Caco-2 (cell line): ENCODE measurements at regions not wholly inside any gene's neighbourhood (a gene's known extent, or its start where the extent isn't known, plus 50 kb on each side); places are given as distances from the start of the nearest gene placed in this dataset.

Experiments
- BruUV-seq: library from RNA; stranded (reverse); fragments of 400-500 nt; replicated peaks from 2 replicates; lab custom pipeline; 2021; lab: Mats Ljungman, UMichigan
- CTCF ChIA-PET: fragments of 300-600 bp; sonication (Branson Sonifier 250); formaldehyde crosslinking; loops from one replicate; lab custom pipeline; 2022; ENCODE audit warnings: antibody characterized with exemption; lab: Charles Lee
- POLR2A ChIA-PET: fragments of 300-600 bp; sonication (Branson Sonifier 250); formaldehyde crosslinking; loops from one replicate; lab custom pipeline; 2022; ENCODE audit warnings: antibody characterized with exemption; lab: Charles Lee
- DNase-seq, 2 experiments: peaks; one replicate each; pipeline versions ENCODE4 v3.0.0 to v3.0.0-alpha.2; 2020 to 2022
- H3K27me3 ChIP-seq: replicated peaks from 2 replicates; pipeline ENCODE4 v1.6.0; 2011; ENCODE audit warnings: low read length; ENCODE audit not compliant: control insufficient read depth, insufficient read depth
- H3K36me3 ChIP-seq: 2 replicates; pipeline ENCODE4 v1.5.1; 2011; ENCODE audit warnings: low read length; ENCODE audit not compliant: control insufficient read depth, insufficient read depth
- H3K4me1 ChIP-seq: fragments of 250-450 bp; sonication (Bioruptor Pico); 2 replicates; pipeline ENCODE4 v1.5.1; 2020; ENCODE audit warnings: mild to moderate bottlenecking
- H3K4me3 ChIP-seq: 2 replicates; pipeline ENCODE4 v1.5.1; 2011; ENCODE audit warnings: low read depth, mild to moderate bottlenecking, control low read depth, low read length
- H3K9me3 ChIP-seq: fragments of 250-450 bp; sonication (Bioruptor Pico); 2 replicates; pipeline ENCODE4 v1.5.1; 2020; ENCODE audit warnings: mild to moderate bottlenecking, moderate library complexity
- H3K27ac Mint-ChIP-seq: one replicate; pipeline ENCODE4 v1.8.0; 2022; ENCODE audit warnings: mixed read lengths; ENCODE audit not compliant: unreplicated experiment
- H3K27me3 Mint-ChIP-seq: one replicate; pipeline ENCODE4 v1.8.0; 2022; ENCODE audit warnings: mixed read lengths; ENCODE audit not compliant: insufficient read depth, unreplicated experiment
- H3K36me3 Mint-ChIP-seq: one replicate; pipeline ENCODE4 v1.8.0; 2022; ENCODE audit warnings: mild to moderate bottlenecking, mixed read lengths; ENCODE audit not compliant: insufficient read depth, unreplicated experiment
- H3K4me1 Mint-ChIP-seq: one replicate; pipeline ENCODE4 v1.8.0; 2022; ENCODE audit warnings: low read depth, mixed read lengths; ENCODE audit not compliant: unreplicated experiment
- H3K4me3 Mint-ChIP-seq: one replicate; pipeline ENCODE4 v1.8.0; 2022; ENCODE audit warnings: mild to moderate bottlenecking, moderate library complexity, mixed read lengths; ENCODE audit not compliant: unreplicated experiment
- H3K9me3 Mint-ChIP-seq: one replicate; pipeline ENCODE4 v1.8.0; 2022; ENCODE audit warnings: mixed read lengths; ENCODE audit not compliant: unreplicated experiment
- CTCF ChIP-seq, 2 experiments: fragments of 200-600 bp in 1 of 2; IDR thresholded peaks; 1 replicate in 1 of 2; 2 replicates in 1 of 2; pipeline versions ENCODE4 v1.5.1 to v1.8.0; 2011 to 2022; ENCODE audit warnings: antibody characterized with exemption in 1 of 2, control low read depth in 1 of 2, inconsistent platforms in 1 of 2, low read depth in 1 of 2, low read length in 1 of 2, mild to moderate bottlenecking in 1 of 2, moderate library complexity in 1 of 2; ENCODE audit not compliant: insufficient read depth in 1 of 2, severe bottlenecking in 1 of 2, unreplicated experiment in 1 of 2
- intact Hi-C: fragments of 100-400 bp; cut with micrococcal nuclease; formaldehyde crosslinking; loops from one replicate; pipeline ENCODE4 v1.10.0; 2022; ENCODE audit not compliant: unreplicated experiment

GRCh38 chr6:82741325-82741995 is 324.2 kb downstream of the UBE3D start:
- Histone ChIP-seq H3K9me3 (no peaks in the 10 kb centered on the region), H3K4me1 (no peaks in the 10 kb centered on the region), H3K4me3 (no peak overlapping the region), H3K27me3 (no peaks in the 10 kb centered on the region), H3K36me3 (no peaks in the 10 kb centered on the region)
- Mint-ChIP-seq H3K27ac (no peak overlapping the region), H3K4me1 (no peaks in the 10 kb centered on the region), H3K9me3 (no peaks in the 10 kb centered on the region), H3K27me3 (peaks cover 10% of the 10 kb centered on the region), H3K4me3 (no peak overlapping the region), H3K36me3 (no peaks in the 10 kb centered on the region)
- intact Hi-C loops, result no loop called here
- ChIA-PET POLR2A (no interaction called here), CTCF (no interaction called here)
- TF ChIP-seq CTCF (IDR thresholded peaks at IDR 0.05; ENCODE audit: insufficient read depth in 1 of 2, low read depth in 1 of 2, low read length in 1 of 2, severe bottlenecking in 1 of 2, unreplicated experiment in 1 of 2), result no peak
- BruUV-seq, result no TSS peak
- no peak for DNase-seq

GRCh38 chr6:82741996-82742385 is 323.6 kb downstream of the UBE3D start:
- Histone ChIP-seq H3K4me1 (no peaks in the 10 kb centered on the region), H3K27me3 (no peaks in the 10 kb centered on the region), H3K9me3 (no peaks in the 10 kb centered on the region), H3K4me3 (no peak overlapping the region), H3K36me3 (no peaks in the 10 kb centered on the region)
- Mint-ChIP-seq H3K36me3 (no peaks in the 10 kb centered on the region), H3K4me3 (no peak overlapping the region), H3K27ac (no peak overlapping the region), H3K9me3 (no peaks in the 10 kb centered on the region), H3K27me3 (peaks cover 7% of the 10 kb centered on the region), H3K4me1 (no peaks in the 10 kb centered on the region)
- no peak for DNase-seq
- BruUV-seq, result no TSS peak
- POLR2A ChIA-PET, result no interaction called here
- no peak for TF ChIP-seq CTCF (IDR thresholded peaks at IDR 0.05; ENCODE audit: insufficient read depth in 1 of 2, low read depth in 1 of 2, low read length in 1 of 2, severe bottlenecking in 1 of 2, unreplicated experiment in 1 of 2)
- intact Hi-C loops, result no loop called here
- CTCF ChIA-PET, result no interaction called here

- intact Hi-C loops, result no loop called here
- DNase-seq, result no peak
- Histone ChIP-seq H3K4me3 (no peak overlapping the region), H3K27me3 (no peaks in the 10 kb centered on the region), H3K36me3 (no peaks in the 10 kb centered on the region), H3K4me1 (no peaks in the 10 kb centered on the region), H3K9me3 (no peaks in the 10 kb centered on the region)
- Mint-ChIP-seq H3K27me3 (peaks cover 7% of the 10 kb centered on the region), H3K4me3 (no peak overlapping the region), H3K36me3 (no peaks in the 10 kb centered on the region), H3K27ac (no peak overlapping the region), H3K9me3 (no peaks in the 10 kb centered on the region), H3K4me1 (no peaks in the 10 kb centered on the region)
- ChIA-PET POLR2A (no interaction called here), CTCF (no interaction called here)
- TF ChIP-seq CTCF (IDR thresholded peaks at IDR 0.05; ENCODE audit: insufficient read depth in 1 of 2, low read depth in 1 of 2, low read length in 1 of 2, severe bottlenecking in 1 of 2, unreplicated experiment in 1 of 2), result no peak
- no TSS peak for BruUV-seq
Observed at GRCh38 chr6:82744286-82745015, 321.2 kb downstream of the UBE3D start.
